ENCODE measurements at regions not wholly inside any gene's neighbourhood (a gene's known extent, or its start where the extent isn't known, plus 50 kb on each side); places are given as distances from the start of the nearest gene placed in this dataset.

DNA sequence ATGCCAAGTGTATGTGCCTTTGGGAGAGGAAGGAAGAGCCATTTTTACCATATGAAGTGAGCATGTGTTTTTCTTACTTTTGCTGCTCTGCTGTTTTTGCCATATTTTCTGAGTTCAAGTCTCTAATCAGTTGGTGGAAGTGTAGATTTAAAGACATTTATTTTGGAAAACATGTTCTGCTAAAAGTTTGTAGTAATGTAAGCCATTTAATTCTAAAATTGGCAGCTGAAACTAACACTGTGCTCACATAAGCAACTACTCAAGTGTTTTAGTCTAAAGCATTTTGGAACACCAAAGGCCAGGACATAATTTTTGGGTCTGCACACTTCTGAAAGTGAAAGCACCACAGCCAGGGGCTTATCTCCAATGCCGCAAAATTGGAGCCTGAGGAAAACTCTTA lies 363.4 kb upstream of the ZNF608 start:
- Histone ChIP-seq H3K4me2 (ENCODE audit: low read length) (no peak overlapping the region), H3K4me3 (ENCODE audit: low read depth, low read length, poor library complexity, severe bottlenecking) (no peak overlapping the region), H3K9me3 (ENCODE audit: low read length) (no peaks in the 10 kb centered on the region), H3K4me1 (ENCODE audit: insufficient read depth, low read length, poor library complexity, severe bottlenecking) (peaks cover 9% of the 10 kb centered on the region), H3K79me2 (ENCODE audit: insufficient read depth, low read depth, low read length) (no peaks in the 10 kb centered on the region), H3K9me2 (ENCODE audit: insufficient read depth, low read length) (no peaks in the 10 kb centered on the region), H2AFZ (ENCODE audit: low read length) (no peak overlapping the region; the same call in 1 of the 2 replicates), H3K36me3 (ENCODE audit: insufficient read depth, low read length) (no peaks in the 10 kb centered on the region), H3K27ac (ENCODE audit: low read depth, low read length, poor library complexity, severe bottlenecking) (no peak overlapping the region), H4K20me1 (ENCODE audit: insufficient read depth, low read length) (no peaks in the 10 kb centered on the region)
- DNase-seq (ENCODE audit: low spot score), result no peak
- no TSS peak for BruUV-seq (replicated peaks)
- POLR2A ChIA-PET, result interaction anchor here (1.6 kb wide), 1 partner anchor 10 kb away, joined by 4 read pairs; no protein-coding TSS in a partner anchor
- intact Hi-C loops (cut with micrococcal nuclease; ENCODE audit: unreplicated experiment), result no loop called here
- CTCF ChIA-PET (ENCODE audit: unreplicated experiment), result no interaction called here
- no peak for TF ChIP-seq EZH2phosphoT487 (IDR thresholded peaks at IDR 0.05; ENCODE audit: borderline replicate concordance, low read depth, low read length)
- TF ChIP-seq, protein P1, sequence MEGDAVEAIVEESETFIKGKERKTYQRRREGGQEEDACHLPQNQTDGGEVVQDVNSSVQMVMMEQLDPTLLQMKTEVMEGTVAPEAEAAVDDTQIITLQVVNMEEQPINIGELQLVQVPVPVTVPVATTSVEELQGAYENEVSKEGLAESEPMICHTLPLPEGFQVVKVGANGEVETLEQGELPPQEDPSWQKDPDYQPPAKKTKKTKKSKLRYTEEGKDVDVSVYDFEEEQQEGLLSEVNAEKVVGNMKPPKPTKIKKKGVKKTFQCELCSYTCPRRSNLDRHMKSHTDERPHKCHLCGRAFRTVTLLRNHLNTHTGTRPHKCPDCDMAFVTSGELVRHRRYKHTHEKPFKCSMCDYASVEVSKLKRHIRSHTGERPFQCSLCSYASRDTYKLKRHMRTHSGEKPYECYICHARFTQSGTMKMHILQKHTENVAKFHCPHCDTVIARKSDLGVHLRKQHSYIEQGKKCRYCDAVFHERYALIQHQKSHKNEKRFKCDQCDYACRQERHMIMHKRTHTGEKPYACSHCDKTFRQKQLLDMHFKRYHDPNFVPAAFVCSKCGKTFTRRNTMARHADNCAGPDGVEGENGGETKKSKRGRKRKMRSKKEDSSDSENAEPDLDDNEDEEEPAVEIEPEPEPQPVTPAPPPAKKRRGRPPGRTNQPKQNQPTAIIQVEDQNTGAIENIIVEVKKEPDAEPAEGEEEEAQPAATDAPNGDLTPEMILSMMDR (conservative IDR thresholded peaks at IDR 0.05; ENCODE audit: low read length), result no peak

DNA sequence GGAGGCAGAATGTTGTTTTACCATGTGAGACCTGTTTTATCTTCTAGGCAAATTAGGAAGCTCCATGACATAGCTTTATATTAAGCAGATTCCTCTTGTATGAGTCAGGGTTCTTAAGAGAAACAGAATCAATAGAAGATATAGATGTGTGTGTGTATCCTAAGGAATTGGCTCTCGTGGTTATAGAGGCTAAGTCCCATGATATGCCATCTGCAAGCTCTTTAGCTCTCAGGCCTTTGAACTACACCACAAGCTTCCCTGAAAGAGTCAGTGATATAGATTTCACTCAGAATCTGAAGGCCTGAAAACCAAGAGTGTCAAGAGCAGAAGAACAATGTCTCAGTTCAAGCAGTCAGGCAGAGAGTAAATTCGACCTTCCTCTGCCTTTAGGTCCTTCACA lies 365.8 kb upstream of the ZNF608 start:
- intact Hi-C loops (cut with micrococcal nuclease; ENCODE audit: unreplicated experiment), result no loop called here
- Histone ChIP-seq H3K4me3 (ENCODE audit: low read depth, low read length, poor library complexity, severe bottlenecking) (no peak overlapping the region), H3K4me1 (ENCODE audit: insufficient read depth, low read length, poor library complexity, severe bottlenecking) (peaks cover 9% of the 10 kb centered on the region), H3K9me2 (ENCODE audit: insufficient read depth, low read length) (no peaks in the 10 kb centered on the region), H3K9me3 (ENCODE audit: low read length) (no peaks in the 10 kb centered on the region), H3K79me2 (ENCODE audit: insufficient read depth, low read depth, low read length) (no peaks in the 10 kb centered on the region), H3K36me3 (ENCODE audit: insufficient read depth, low read length) (no peaks in the 10 kb centered on the region), H2AFZ (ENCODE audit: low read length) (no peak overlapping the region), H3K4me2 (ENCODE audit: low read length) (no peak overlapping the region), H4K20me1 (ENCODE audit: insufficient read depth, low read length) (no peaks in the 10 kb centered on the region), H3K27ac (ENCODE audit: low read depth, low read length, poor library complexity, severe bottlenecking) (no peak overlapping the region)
- no peak for DNase-seq (ENCODE audit: low spot score)
- CTCF ChIA-PET (ENCODE audit: unreplicated experiment), result no interaction called here
- TF ChIP-seq EZH2phosphoT487 (IDR thresholded peaks at IDR 0.05; ENCODE audit: borderline replicate concordance, low read depth, low read length), result no peak
- TF ChIP-seq, protein P1 (conservative IDR thresholded peaks at IDR 0.05; ENCODE audit: low read length), result no peak
- POLR2A ChIA-PET, result interaction anchor here (0.6 to 1.5 kb wide), 4 partner anchors 14 to 221 kb away, joined by 3 to 4 read pairs (median 4); no protein-coding TSS in a partner anchor
- BruUV-seq (replicated peaks), result no TSS peak

DNA sequence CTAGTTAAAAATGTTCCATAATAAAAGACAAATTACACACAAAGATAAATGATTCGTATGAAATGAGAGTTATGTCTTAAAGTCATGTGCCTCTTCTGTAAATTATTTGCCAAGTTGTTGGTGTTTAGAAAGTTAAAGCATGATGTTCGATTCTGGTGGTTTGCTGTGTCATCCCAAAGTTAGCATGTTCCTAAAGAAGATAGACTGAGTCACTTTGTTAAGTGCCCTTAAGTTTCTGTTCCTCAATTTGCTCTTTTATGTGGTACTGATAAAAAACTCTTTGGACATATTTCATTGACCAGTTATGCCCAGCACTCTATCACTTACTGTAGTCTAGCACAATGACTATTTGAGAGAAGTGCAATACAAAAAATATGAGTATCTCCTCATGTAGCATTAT lies 366.9 kb upstream of the ZNF608 start:
- Histone ChIP-seq H2AFZ (ENCODE audit: low read length) (peak overlapping the region; percentile 3; the same call in 1 of the 2 replicates), H4K20me1 (ENCODE audit: insufficient read depth, low read length) (no peaks in the 10 kb centered on the region), H3K4me2 (ENCODE audit: low read length) (peak overlapping the region; percentile 23), H3K9me2 (ENCODE audit: insufficient read depth, low read length) (no peaks in the 10 kb centered on the region), H3K9me3 (ENCODE audit: low read length) (no peaks in the 10 kb centered on the region), H3K36me3 (ENCODE audit: insufficient read depth, low read length) (no peaks in the 10 kb centered on the region), H3K4me1 (ENCODE audit: insufficient read depth, low read length, poor library complexity, severe bottlenecking) (peaks cover 9% of the 10 kb centered on the region), H3K79me2 (ENCODE audit: insufficient read depth, low read depth, low read length) (no peaks in the 10 kb centered on the region), H3K4me3 (ENCODE audit: low read depth, low read length, poor library complexity, severe bottlenecking) (no peak overlapping the region), H3K27ac (ENCODE audit: low read depth, low read length, poor library complexity, severe bottlenecking) (no peak overlapping the region)
- ChIA-PET CTCF (ENCODE audit: unreplicated experiment) (no interaction called here), POLR2A (interaction anchor here (1.2 kb wide), 1 partner anchor 34 kb away, joined by 3 read pairs; no protein-coding TSS in a partner anchor)
- intact Hi-C loops (cut with micrococcal nuclease; ENCODE audit: unreplicated experiment), result no loop called here
- BruUV-seq (replicated peaks), result no TSS peak
- no peak for TF ChIP-seq EZH2phosphoT487 (IDR thresholded peaks at IDR 0.05; ENCODE audit: borderline replicate concordance, low read depth, low read length)
- TF ChIP-seq, protein P1 (conservative IDR thresholded peaks at IDR 0.05; ENCODE audit: low read length), result no peak
- peak; percentile 28 for DNase-seq (ENCODE audit: low spot score)
